ENCODE measurements at regions not wholly inside any gene's neighbourhood (a gene's known extent, or its start where the extent isn't known, plus 50 kb on each side); places are given as distances from the start of the nearest gene placed in this dataset.
A peak's percentile ranks its signal among the peaks of the same experiment; 100 is the strongest.
"Not testable (repeated sequence)": the region's sequence is repeated elsewhere in the genome, so short reads cannot be mapped to it uniquely, and the experiment has no call there.

GRCh38 chr3:148540266-148540665 lies 157.4 kb upstream of the AGTR1 start:
- Histone ChIP-seq H3K27me3 (ENCODE audit: control insufficient read depth, insufficient read depth, low read length) (no peaks in the 10 kb centered on the region), H3K36me3 (ENCODE audit: control insufficient read depth, insufficient read depth, low read length) (no peaks in the 10 kb centered on the region), H3K4me3 (ENCODE audit: low read depth, low read length) (no peak overlapping the region)
- TF ChIP-seq CTCF (IDR thresholded peaks at IDR 0.05; ENCODE audit: insufficient read depth, low read length, severe bottlenecking): no peak
- DNase-seq (ENCODE audit: low read depth): no peak
- no peak for FAIRE-seq

- no peak for FAIRE-seq
- no peak for TF ChIP-seq CTCF (IDR thresholded peaks at IDR 0.05; ENCODE audit: insufficient read depth, low read length, severe bottlenecking)
- H3K27me3 ChIP-seq (ENCODE audit: control insufficient read depth, insufficient read depth, low read length): no peaks in the 10 kb centered on the region
Measured at GRCh38 chr3:148540851-148541250, 156.9 kb upstream of the AGTR1 start.

GRCh38 chr3:148546959-148547358 lies 150.7 kb upstream of the AGTR1 start:
- Histone ChIP-seq H3K36me3 (ENCODE audit: control insufficient read depth, insufficient read depth, low read length) (no peaks in the 10 kb centered on the region), H3K27me3 (ENCODE audit: control insufficient read depth, insufficient read depth, low read length) (no peaks in the 10 kb centered on the region), H3K4me3 (ENCODE audit: low read depth, low read length) (no peak overlapping the region)
- FAIRE-seq (no peak), DNase-seq (ENCODE audit: low read depth) (no peak)
- no peak for TF ChIP-seq CTCF (IDR thresholded peaks at IDR 0.05; ENCODE audit: insufficient read depth, low read length, severe bottlenecking)

More at GRCh38 chr3:148540851-148541250, 156.9 kb upstream of the AGTR1 start:
- DNase-seq (ENCODE audit: low read depth): no peak
- no peaks in the 10 kb centered on the region for H3K36me3 ChIP-seq (ENCODE audit: control insufficient read depth, insufficient read depth, low read length)
- no peak overlapping the region for H3K4me3 ChIP-seq (ENCODE audit: low read depth, low read length)

- H3K4me3 ChIP-seq (ENCODE audit: low read depth, low read length): no peak overlapping the region
- no peaks in the 10 kb centered on the region for H3K36me3 ChIP-seq (ENCODE audit: control insufficient read depth, insufficient read depth, low read length)
- DNase-seq (ENCODE audit: low read depth) (peak; percentile 2), FAIRE-seq (no peak)
- no peaks in the 10 kb centered on the region for H3K27me3 ChIP-seq (ENCODE audit: control insufficient read depth, insufficient read depth, low read length)
- TF ChIP-seq CTCF (IDR thresholded peaks at IDR 0.05; ENCODE audit: insufficient read depth, low read length, severe bottlenecking): no peak
Measured at GRCh38 chr3:148551767-148552260, 145.9 kb upstream of the AGTR1 start.

GRCh38 chr3:148554367-148554766 lies 143.3 kb upstream of the AGTR1 start:
- FAIRE-seq: no peak
- TF ChIP-seq CTCF (IDR thresholded peaks at IDR 0.05; ENCODE audit: insufficient read depth, low read length, severe bottlenecking): no peak
- DNase-seq (ENCODE audit: low read depth): no peak

GRCh38 chr3:148556664-148557063 lies 141.0 kb upstream of the AGTR1 start:
- H3K36me3 ChIP-seq (ENCODE audit: control insufficient read depth, insufficient read depth, low read length): no peaks in the 10 kb centered on the region
- no peak for FAIRE-seq

More at GRCh38 chr3:148554367-148554766, 143.3 kb upstream of the AGTR1 start:
- Histone ChIP-seq H3K4me3 (ENCODE audit: low read depth, low read length) (no peak overlapping the region), H3K36me3 (ENCODE audit: control insufficient read depth, insufficient read depth, low read length) (no peaks in the 10 kb centered on the region), H3K27me3 (ENCODE audit: control insufficient read depth, insufficient read depth, low read length) (no peaks in the 10 kb centered on the region)

GRCh38 chr3:148577579-148577978 lies 120.1 kb upstream of the AGTR1 start:
- not testable (repeated sequence) for H3K4me3 ChIP-seq (ENCODE audit: low read depth, low read length); FAIRE-seq; DNase-seq (ENCODE audit: low read depth); H3K36me3 ChIP-seq (ENCODE audit: control insufficient read depth, insufficient read depth, low read length); H3K27me3 ChIP-seq (ENCODE audit: control insufficient read depth, insufficient read depth, low read length)

More at GRCh38 chr3:148556664-148557063, 141.0 kb upstream of the AGTR1 start:
- no peak for DNase-seq (ENCODE audit: low read depth)
- H3K27me3 ChIP-seq (ENCODE audit: control insufficient read depth, insufficient read depth, low read length): no peaks in the 10 kb centered on the region
- H3K4me3 ChIP-seq (ENCODE audit: low read depth, low read length): no peak overlapping the region
- no peak for TF ChIP-seq CTCF (IDR thresholded peaks at IDR 0.05; ENCODE audit: insufficient read depth, low read length, severe bottlenecking)
